Tibial nerve (tissue), 3 donors: ENCODE measurements at regions not wholly inside any gene's neighbourhood (a gene's known extent, or its start where the extent isn't known, plus 50 kb on each side); places are given as distances from the start of the nearest gene placed in this dataset.

ENCODE experiments used
- POLR2A ChIP-seq, 2 donors: fragments of 450-650 bp; IDR thresholded peaks; one replicate each; pipeline ENCODE4 v1.6.1; 2017; ENCODE audit warnings: antibody characterized with exemption in 2 of 2, mild to moderate bottlenecking in 2 of 2, moderate library complexity in 2 of 2
- TF ChIP-seq, protein P1 (sequence below), 5 experiments: fragments of 200-600 bp in 3 of 5; fragments of 450-650 bp in 2 of 5; sonication (generic) in 3 of 5; IDR thresholded peaks; one replicate each; pipeline ENCODE4 v1.5.1; 2016 to 2019; ENCODE audit warnings: antibody characterized with exemption in 5 of 5, mild to moderate bottlenecking in 3 of 5, moderate library complexity in 2 of 5

GRCh38 chr2:52931660-52932059, 835.9 kb upstream of the CHAC2 start:
- TF ChIP-seq, protein P1, sequence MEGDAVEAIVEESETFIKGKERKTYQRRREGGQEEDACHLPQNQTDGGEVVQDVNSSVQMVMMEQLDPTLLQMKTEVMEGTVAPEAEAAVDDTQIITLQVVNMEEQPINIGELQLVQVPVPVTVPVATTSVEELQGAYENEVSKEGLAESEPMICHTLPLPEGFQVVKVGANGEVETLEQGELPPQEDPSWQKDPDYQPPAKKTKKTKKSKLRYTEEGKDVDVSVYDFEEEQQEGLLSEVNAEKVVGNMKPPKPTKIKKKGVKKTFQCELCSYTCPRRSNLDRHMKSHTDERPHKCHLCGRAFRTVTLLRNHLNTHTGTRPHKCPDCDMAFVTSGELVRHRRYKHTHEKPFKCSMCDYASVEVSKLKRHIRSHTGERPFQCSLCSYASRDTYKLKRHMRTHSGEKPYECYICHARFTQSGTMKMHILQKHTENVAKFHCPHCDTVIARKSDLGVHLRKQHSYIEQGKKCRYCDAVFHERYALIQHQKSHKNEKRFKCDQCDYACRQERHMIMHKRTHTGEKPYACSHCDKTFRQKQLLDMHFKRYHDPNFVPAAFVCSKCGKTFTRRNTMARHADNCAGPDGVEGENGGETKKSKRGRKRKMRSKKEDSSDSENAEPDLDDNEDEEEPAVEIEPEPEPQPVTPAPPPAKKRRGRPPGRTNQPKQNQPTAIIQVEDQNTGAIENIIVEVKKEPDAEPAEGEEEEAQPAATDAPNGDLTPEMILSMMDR (IDR thresholded peaks at IDR 0.05): no peak
- TF ChIP-seq POLR2A (IDR thresholded peaks at IDR 0.05): no peak
